WTC11 (cell line): ENCODE measurements at regions not wholly inside any gene's neighbourhood (a gene's known extent, or its start where the extent isn't known, plus 50 kb on each side); places are given as distances from the start of the nearest gene placed in this dataset.

Source experiments
- CBFB ChIP-seq: sonication (generic); formaldehyde crosslinking; IDR thresholded peaks from 2 replicates; pipeline ENCODE4 v1.8.1; 2022; ENCODE audit warnings: mild to moderate bottlenecking, low read depth, missing genetic modification reagents
- CREM ChIP-seq: sonication (generic); formaldehyde crosslinking; IDR thresholded peaks from 2 replicates; pipeline ENCODE4 v1.8.1; 2022; ENCODE audit warnings: mild to moderate bottlenecking, missing genetic modification reagents, moderate library complexity
- FOXJ3 ChIP-seq: sonication (generic); formaldehyde crosslinking; IDR thresholded peaks from 2 replicates; pipeline ENCODE4 v1.9.0; 2021; ENCODE audit warnings: missing genetic modification reagents, mild to moderate bottlenecking, borderline replicate concordance
- FOXK1 ChIP-seq: sonication (generic); formaldehyde crosslinking; IDR thresholded peaks from 2 replicates; pipeline ENCODE4 v1.8.0; 2022; ENCODE audit warnings: mild to moderate bottlenecking, moderate library complexity, missing genetic modification reagents
- RELA ChIP-seq: sonication (generic); formaldehyde crosslinking; IDR thresholded peaks from 2 replicates; pipeline ENCODE4 v1.8.1; 2022; ENCODE audit warnings: missing genetic modification reagents, mild to moderate bottlenecking, borderline replicate concordance
- SP1 ChIP-seq: sonication (generic); formaldehyde crosslinking; conservative IDR thresholded peaks from 2 replicates; pipeline ENCODE4 v1.8.1; 2022; ENCODE audit warnings: missing genetic modification reagents
- TCF7 ChIP-seq: sonication (generic); formaldehyde crosslinking; IDR thresholded peaks from 2 replicates; pipeline ENCODE4 v1.8.0; 2022; ENCODE audit warnings: mild to moderate bottlenecking, low read depth, missing genetic modification reagents, moderate library complexity
- USF1 ChIP-seq: sonication (generic); formaldehyde crosslinking; IDR thresholded peaks from 2 replicates; pipeline ENCODE4 v1.8.0; 2022; ENCODE audit warnings: mild to moderate bottlenecking, missing genetic modification reagents
- TF ChIP-seq, protein P1 (sequence below): fragments of 200-600 bp; IDR thresholded peaks from 2 replicates; pipeline ENCODE4 v1.8.0; 2022; ENCODE audit warnings: antibody characterized with exemption
- TF ChIP-seq, protein P2 (sequence below): sonication (generic); formaldehyde crosslinking; IDR thresholded peaks from 2 replicates; pipeline ENCODE4 v1.8.1; 2022; ENCODE audit warnings: missing genetic modification reagents, borderline replicate concordance

GRCh38 chrX:3435057-3435456 lies 88.6 kb upstream of the MXRA5 start:
- TF ChIP-seq, protein P1, sequence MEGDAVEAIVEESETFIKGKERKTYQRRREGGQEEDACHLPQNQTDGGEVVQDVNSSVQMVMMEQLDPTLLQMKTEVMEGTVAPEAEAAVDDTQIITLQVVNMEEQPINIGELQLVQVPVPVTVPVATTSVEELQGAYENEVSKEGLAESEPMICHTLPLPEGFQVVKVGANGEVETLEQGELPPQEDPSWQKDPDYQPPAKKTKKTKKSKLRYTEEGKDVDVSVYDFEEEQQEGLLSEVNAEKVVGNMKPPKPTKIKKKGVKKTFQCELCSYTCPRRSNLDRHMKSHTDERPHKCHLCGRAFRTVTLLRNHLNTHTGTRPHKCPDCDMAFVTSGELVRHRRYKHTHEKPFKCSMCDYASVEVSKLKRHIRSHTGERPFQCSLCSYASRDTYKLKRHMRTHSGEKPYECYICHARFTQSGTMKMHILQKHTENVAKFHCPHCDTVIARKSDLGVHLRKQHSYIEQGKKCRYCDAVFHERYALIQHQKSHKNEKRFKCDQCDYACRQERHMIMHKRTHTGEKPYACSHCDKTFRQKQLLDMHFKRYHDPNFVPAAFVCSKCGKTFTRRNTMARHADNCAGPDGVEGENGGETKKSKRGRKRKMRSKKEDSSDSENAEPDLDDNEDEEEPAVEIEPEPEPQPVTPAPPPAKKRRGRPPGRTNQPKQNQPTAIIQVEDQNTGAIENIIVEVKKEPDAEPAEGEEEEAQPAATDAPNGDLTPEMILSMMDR, result no peak
- TF ChIP-seq TCF7 (no peak), FOXK1 (CRISPR knock-in tag) (no peak), RELA (CRISPR knock-in tag) (no peak), USF1 (CRISPR knock-in tag) (no peak), CREM (CRISPR knock-in tag) (no peak), CBFB (CRISPR knock-in tag) (no peak), SP1 (CRISPR knock-in tag) (no peak), FOXJ3 (no peak)
- TF ChIP-seq, protein P2, sequence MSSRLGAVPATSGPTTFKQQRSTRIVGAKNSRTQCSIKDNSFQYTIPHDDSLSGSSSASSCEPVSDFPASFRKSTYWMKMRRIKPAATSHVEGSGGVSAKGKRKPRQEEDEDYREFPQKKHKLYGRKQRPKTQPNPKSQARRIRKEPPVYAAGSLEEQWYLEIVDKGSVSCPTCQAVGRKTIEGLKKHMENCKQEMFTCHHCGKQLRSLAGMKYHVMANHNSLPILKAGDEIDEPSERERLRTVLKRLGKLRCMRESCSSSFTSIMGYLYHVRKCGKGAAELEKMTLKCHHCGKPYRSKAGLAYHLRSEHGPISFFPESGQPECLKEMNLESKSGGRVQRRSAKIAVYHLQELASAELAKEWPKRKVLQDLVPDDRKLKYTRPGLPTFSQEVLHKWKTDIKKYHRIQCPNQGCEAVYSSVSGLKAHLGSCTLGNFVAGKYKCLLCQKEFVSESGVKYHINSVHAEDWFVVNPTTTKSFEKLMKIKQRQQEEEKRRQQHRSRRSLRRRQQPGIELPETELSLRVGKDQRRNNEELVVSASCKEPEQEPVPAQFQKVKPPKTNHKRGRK (CRISPR knock-in tag), result no peak
